Ishikawa (cell line): ENCODE measurements at regions not wholly inside any gene's neighbourhood (a gene's known extent, or its start where the extent isn't known, plus 50 kb on each side); places are given as distances from the start of the nearest gene placed in this dataset.

Experiments used
- CEBPB ChIP-seq: IDR thresholded peaks from 2 replicates; pipeline ENCODE4 v1.6.1; 2012
- CREB1 ChIP-seq: IDR thresholded peaks from 2 replicates; pipeline ENCODE4 v1.6.1; 2012; ENCODE audit warnings: low read depth
- EGR1 ChIP-seq: IDR thresholded peaks from 2 replicates; pipeline ENCODE4 v1.6.1; 2012
- EP300 ChIP-seq: IDR thresholded peaks from 2 replicates; pipeline ENCODE4 v1.6.1; 2012; ENCODE audit warnings: borderline replicate concordance
- FOXM1 ChIP-seq: IDR thresholded peaks from 2 replicates; pipeline ENCODE4 v1.6.1; 2012; ENCODE audit warnings: low read depth, borderline replicate concordance
- NFIC ChIP-seq: IDR thresholded peaks from 2 replicates; pipeline ENCODE4 v1.6.1; 2012
- RAD21 ChIP-seq: IDR thresholded peaks from 2 replicates; pipeline ENCODE4 v1.6.1; 2012; ENCODE audit warnings: low read depth
- TAF1 ChIP-seq: IDR thresholded peaks from 2 replicates; pipeline ENCODE4 v1.6.1; 2012; ENCODE audit warnings: low read depth, mild to moderate bottlenecking
- TCF12 ChIP-seq: IDR thresholded peaks from 2 replicates; pipeline ENCODE4 v1.6.1; 2012; ENCODE audit warnings: low read depth
- TEAD4 ChIP-seq: IDR thresholded peaks from 2 replicates; pipeline ENCODE4 v1.6.1; 2012
- ZBTB7A ChIP-seq: IDR thresholded peaks from 2 replicates; pipeline ENCODE4 v1.6.1; 2012; ENCODE audit warnings: low read depth
- TF ChIP-seq, protein P1 (sequence below): IDR thresholded peaks from 2 replicates; pipeline ENCODE4 v1.6.1; 2012; ENCODE audit warnings: low read depth, mild to moderate bottlenecking
- TF ChIP-seq, protein P2 (sequence below): IDR thresholded peaks from 2 replicates; pipeline ENCODE4 v1.6.1; 2012
- TF ChIP-seq, protein P3 (sequence below): IDR thresholded peaks from 2 replicates; pipeline ENCODE4 v1.6.1; 2012

DNA sequence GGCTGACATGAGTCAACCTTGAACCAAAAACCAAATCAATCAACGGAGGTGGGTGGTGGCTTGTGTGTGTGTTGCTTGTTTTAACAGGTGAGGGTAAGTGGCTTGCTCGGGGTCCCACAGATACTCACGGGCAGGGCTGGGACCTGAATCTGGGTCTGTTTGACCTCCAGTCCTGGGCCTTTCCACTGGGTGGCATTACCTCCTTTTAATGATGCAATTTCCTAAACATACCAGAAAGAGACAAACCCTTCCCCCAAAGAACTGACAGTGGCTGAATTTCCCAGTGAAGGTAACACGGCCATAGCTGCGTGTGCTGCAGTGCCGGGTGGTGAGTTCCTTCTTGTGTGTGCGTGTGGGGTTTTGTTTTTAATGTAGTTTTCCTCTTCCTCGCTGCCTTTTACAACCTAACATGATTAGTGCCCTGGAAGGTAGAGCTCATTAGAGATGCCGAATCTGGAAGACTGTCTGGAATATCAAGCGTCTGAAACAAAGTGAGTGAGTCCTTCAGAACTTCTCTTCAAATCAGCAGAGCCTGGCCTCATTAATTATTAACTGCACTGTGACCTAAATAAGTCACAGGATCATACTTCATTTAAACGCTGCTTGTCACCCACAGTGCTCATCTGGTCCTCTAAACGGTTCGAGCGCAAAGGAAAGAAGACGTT is 166.1 kb upstream of the TCERG1L start:
- TF ChIP-seq, protein P1, sequence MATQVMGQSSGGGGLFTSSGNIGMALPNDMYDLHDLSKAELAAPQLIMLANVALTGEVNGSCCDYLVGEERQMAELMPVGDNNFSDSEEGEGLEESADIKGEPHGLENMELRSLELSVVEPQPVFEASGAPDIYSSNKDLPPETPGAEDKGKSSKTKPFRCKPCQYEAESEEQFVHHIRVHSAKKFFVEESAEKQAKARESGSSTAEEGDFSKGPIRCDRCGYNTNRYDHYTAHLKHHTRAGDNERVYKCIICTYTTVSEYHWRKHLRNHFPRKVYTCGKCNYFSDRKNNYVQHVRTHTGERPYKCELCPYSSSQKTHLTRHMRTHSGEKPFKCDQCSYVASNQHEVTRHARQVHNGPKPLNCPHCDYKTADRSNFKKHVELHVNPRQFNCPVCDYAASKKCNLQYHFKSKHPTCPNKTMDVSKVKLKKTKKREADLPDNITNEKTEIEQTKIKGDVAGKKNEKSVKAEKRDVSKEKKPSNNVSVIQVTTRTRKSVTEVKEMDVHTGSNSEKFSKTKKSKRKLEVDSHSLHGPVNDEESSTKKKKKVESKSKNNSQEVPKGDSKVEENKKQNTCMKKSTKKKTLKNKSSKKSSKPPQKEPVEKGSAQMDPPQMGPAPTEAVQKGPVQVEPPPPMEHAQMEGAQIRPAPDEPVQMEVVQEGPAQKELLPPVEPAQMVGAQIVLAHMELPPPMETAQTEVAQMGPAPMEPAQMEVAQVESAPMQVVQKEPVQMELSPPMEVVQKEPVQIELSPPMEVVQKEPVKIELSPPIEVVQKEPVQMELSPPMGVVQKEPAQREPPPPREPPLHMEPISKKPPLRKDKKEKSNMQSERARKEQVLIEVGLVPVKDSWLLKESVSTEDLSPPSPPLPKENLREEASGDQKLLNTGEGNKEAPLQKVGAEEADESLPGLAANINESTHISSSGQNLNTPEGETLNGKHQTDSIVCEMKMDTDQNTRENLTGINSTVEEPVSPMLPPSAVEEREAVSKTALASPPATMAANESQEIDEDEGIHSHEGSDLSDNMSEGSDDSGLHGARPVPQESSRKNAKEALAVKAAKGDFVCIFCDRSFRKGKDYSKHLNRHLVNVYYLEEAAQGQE = no peak
- TF ChIP-seq, protein P2, sequence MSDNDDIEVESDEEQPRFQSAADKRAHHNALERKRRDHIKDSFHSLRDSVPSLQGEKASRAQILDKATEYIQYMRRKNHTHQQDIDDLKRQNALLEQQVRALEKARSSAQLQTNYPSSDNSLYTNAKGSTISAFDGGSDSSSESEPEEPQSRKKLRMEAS = no peak
- no peak for TF ChIP-seq TEAD4
- TF ChIP-seq RAD21 = no peak
- TF ChIP-seq CEBPB = no peak
- TF ChIP-seq, protein P3, sequence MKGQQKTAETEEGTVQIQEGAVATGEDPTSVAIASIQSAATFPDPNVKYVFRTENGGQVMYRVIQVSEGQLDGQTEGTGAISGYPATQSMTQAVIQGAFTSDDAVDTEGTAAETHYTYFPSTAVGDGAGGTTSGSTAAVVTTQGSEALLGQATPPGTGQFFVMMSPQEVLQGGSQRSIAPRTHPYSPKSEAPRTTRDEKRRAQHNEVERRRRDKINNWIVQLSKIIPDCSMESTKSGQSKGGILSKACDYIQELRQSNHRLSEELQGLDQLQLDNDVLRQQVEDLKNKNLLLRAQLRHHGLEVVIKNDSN = no peak
- no peak for TF ChIP-seq NFIC
- no peak for TF ChIP-seq CREB1
- no peak for TF ChIP-seq TCF12
- no peak for TF ChIP-seq EGR1
- TF ChIP-seq TAF1 = no peak
- TF ChIP-seq FOXM1 = no peak
- no peak for TF ChIP-seq EP300
- TF ChIP-seq ZBTB7A = no peak
